ENCODE measurements at regions not wholly inside any gene's neighbourhood (a gene's known extent, or its start where the extent isn't known, plus 50 kb on each side); places are given as distances from the start of the nearest gene placed in this dataset.

- no peak for TF ChIP-seq CTCF (conservative IDR thresholded peaks at IDR 0.05 in 1 of 2, IDR thresholded peaks at IDR 0.05 in 1 of 2; ENCODE audit: low read depth in 1 of 2, low read length in 2 of 2)
- TF ChIP-seq EZH2 (IDR thresholded peaks at IDR 0.05; ENCODE audit: low read length, missing control alignments) = no peak
These were observed 78.9 kb upstream of the RASEF start for GRCh38 chr9:83141887-83142286.

Data from fibroblast of lung (primary cell).